Muscle layer of colon (tissue), 2 donors: ENCODE measurements at regions not wholly inside any gene's neighbourhood (a gene's known extent, or its start where the extent isn't known, plus 50 kb on each side); places are given as distances from the start of the nearest gene placed in this dataset.
"Not testable (repeated sequence)": the region's sequence is repeated elsewhere in the genome, so short reads cannot be mapped to it uniquely, and the experiment has no call there.

ENCODE experiments used
- H3K27ac ChIP-seq: one replicate; pipeline ENCODE4 v1.7.0; 2013; ENCODE audit warnings: low read depth, mild to moderate bottlenecking, low read length, moderate library complexity
- H3K27me3 ChIP-seq, 2 donors: one replicate each; pipeline ENCODE4 v1.7.0; 2013; ENCODE audit warnings: low read length in 2 of 2, mild to moderate bottlenecking in 2 of 2; ENCODE audit not compliant: insufficient read depth in 2 of 2, control insufficient read depth in 1 of 2
- H3K36me3 ChIP-seq: one replicate; pipeline ENCODE4 v1.7.0; 2013; ENCODE audit warnings: mild to moderate bottlenecking, low read length; ENCODE audit not compliant: insufficient read depth
- H3K4me1 ChIP-seq: one replicate; pipeline ENCODE4 v1.7.0; 2013; ENCODE audit warnings: mild to moderate bottlenecking, low read length; ENCODE audit not compliant: insufficient read depth
- H3K4me3 ChIP-seq, 2 donors: one replicate each; pipeline ENCODE4 v1.7.0; 2013; ENCODE audit warnings: low read length in 2 of 2, low read depth in 1 of 2, mild to moderate bottlenecking in 1 of 2, moderate library complexity in 1 of 2
- H3K9ac ChIP-seq: one replicate; pipeline ENCODE4 v1.7.0; 2013; ENCODE audit warnings: low read length
- H3K9me3 ChIP-seq: one replicate; pipeline ENCODE4 v1.7.0; 2013; ENCODE audit warnings: mild to moderate bottlenecking, low read length
- donor health status: abdominal sarcoma.
- donor health status: Adenocarcinoma of cecum.

DNA sequence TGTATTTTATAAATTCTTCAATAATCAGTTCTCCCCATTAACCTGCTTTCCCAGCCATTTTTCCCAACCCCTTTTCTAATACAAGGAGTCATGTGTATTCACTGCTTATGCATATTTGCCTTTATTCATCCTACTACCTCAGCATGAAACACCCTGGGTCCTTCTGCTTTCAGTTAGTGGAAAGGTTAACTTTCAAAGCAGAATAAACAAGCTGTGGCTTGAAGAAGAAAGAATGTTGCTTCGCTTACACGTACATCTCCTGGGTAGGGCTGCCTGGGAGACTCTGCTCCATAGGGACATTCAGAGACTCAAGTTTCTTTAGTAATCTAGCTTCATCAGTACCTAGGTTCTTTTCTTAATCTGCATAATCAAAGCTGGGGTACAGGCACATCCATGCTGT is 567.8 kb upstream of the SLC10A2 start:
- no peaks in the 10 kb centered on the region for H3K36me3 ChIP-seq
- no peaks in the 10 kb centered on the region for H3K9me3 ChIP-seq
- no peak overlapping the region for H3K27ac ChIP-seq
- no peak overlapping the region for H3K9ac ChIP-seq
- H3K27me3 ChIP-seq = no peaks in the 10 kb centered on the region
- no peaks in the 10 kb centered on the region for H3K4me1 ChIP-seq
- no peak overlapping the region for H3K4me3 ChIP-seq

GRCh38 chr13:103625194-103625593 is 559.0 kb upstream of the SLC10A2 start:
- no peaks in the 10 kb centered on the region for H3K4me1 ChIP-seq
- no peaks in the 10 kb centered on the region for H3K27me3 ChIP-seq
- H3K4me3 ChIP-seq = no peak overlapping the region
- H3K27ac ChIP-seq = no peak overlapping the region
- H3K9ac ChIP-seq = no peak overlapping the region
- H3K9me3 ChIP-seq = no peaks in the 10 kb centered on the region
- H3K36me3 ChIP-seq = no peaks in the 10 kb centered on the region

GRCh38 chr13:103618151-103618550 is 551.9 kb upstream of the SLC10A2 start:
- Histone ChIP-seq H3K36me3 (no peaks in the 10 kb centered on the region), H3K9ac (no peak overlapping the region), H3K27ac (no peak overlapping the region), H3K27me3 (no peaks in the 10 kb centered on the region), H3K4me3 (no peak overlapping the region), H3K9me3 (no peaks in the 10 kb centered on the region), H3K4me1 (no peaks in the 10 kb centered on the region)

GRCh38 chr13:103615771-103616170 is 549.6 kb upstream of the SLC10A2 start:
- no peak overlapping the region for H3K9ac ChIP-seq
- H3K27me3 ChIP-seq = no peaks in the 10 kb centered on the region
- no peak overlapping the region for H3K4me3 ChIP-seq
- H3K27ac ChIP-seq = no peak overlapping the region
- H3K4me1 ChIP-seq = no peaks in the 10 kb centered on the region
- no peaks in the 10 kb centered on the region for H3K9me3 ChIP-seq
- H3K36me3 ChIP-seq = no peaks in the 10 kb centered on the region

- Histone ChIP-seq H3K36me3 (no peaks in the 10 kb centered on the region), H3K9me3 (no peaks in the 10 kb centered on the region), H3K27ac (no peak overlapping the region), H3K27me3 (no peaks in the 10 kb centered on the region), H3K9ac (no peak overlapping the region), H3K4me1 (no peaks in the 10 kb centered on the region), H3K4me3 (no peak overlapping the region)
Observed at GRCh38 chr13:103614761-103615160, 548.5 kb upstream of the SLC10A2 start.

- no peaks in the 10 kb centered on the region for H3K36me3 ChIP-seq
- no peak overlapping the region for H3K4me3 ChIP-seq
- H3K27me3 ChIP-seq = no peaks in the 10 kb centered on the region
- H3K4me1 ChIP-seq = no peaks in the 10 kb centered on the region
- no peak overlapping the region for H3K27ac ChIP-seq
- H3K9me3 ChIP-seq = no peaks in the 10 kb centered on the region
- H3K9ac ChIP-seq = no peak overlapping the region
Observed at GRCh38 chr13:103607995-103608394, 541.8 kb upstream of the SLC10A2 start.

- Histone ChIP-seq H3K27me3 (no peaks in the 10 kb centered on the region), H3K9me3 (no peaks in the 10 kb centered on the region), H3K9ac (no peak overlapping the region), H3K27ac (no peak overlapping the region), H3K4me3 (no peak overlapping the region), H3K36me3 (no peaks in the 10 kb centered on the region), H3K4me1 (no peaks in the 10 kb centered on the region)
Observed at GRCh38 chr13:103605546-103606326, 539.5 kb upstream of the SLC10A2 start.

GRCh38 chr13:103599870-103600269 is 533.7 kb upstream of the SLC10A2 start:
- H3K4me3 ChIP-seq, H3K9ac ChIP-seq, H3K36me3 ChIP-seq, H3K4me1 ChIP-seq, H3K27ac ChIP-seq, H3K9me3 ChIP-seq, H3K27me3 ChIP-seq: not testable (repeated sequence)

GRCh38 chr13:103598671-103599070 is 532.5 kb upstream of the SLC10A2 start:
- Histone ChIP-seq H3K9me3 (no peaks in the 10 kb centered on the region), H3K9ac (no peak overlapping the region), H3K4me3 (no peak overlapping the region), H3K36me3 (no peaks in the 10 kb centered on the region), H3K4me1 (no peaks in the 10 kb centered on the region), H3K27me3 (no peaks in the 10 kb centered on the region), H3K27ac (no peak overlapping the region)

GRCh38 chr13:103573446-103573845 is 507.2 kb upstream of the SLC10A2 start:
- H3K4me3 ChIP-seq = no peak overlapping the region

GRCh38 chr13:103568314-103568713 is 502.1 kb upstream of the SLC10A2 start:
- H3K27ac ChIP-seq = no peak overlapping the region
- no peaks in the 10 kb centered on the region for H3K27me3 ChIP-seq
- no peaks in the 10 kb centered on the region for H3K9me3 ChIP-seq
- no peaks in the 10 kb centered on the region for H3K4me1 ChIP-seq
- no peak overlapping the region for H3K9ac ChIP-seq
- no peaks in the 10 kb centered on the region for H3K36me3 ChIP-seq
- H3K4me3 ChIP-seq = no peak overlapping the region

More at GRCh38 chr13:103573446-103573845, 507.2 kb upstream of the SLC10A2 start:
- Histone ChIP-seq H3K27ac (no peak overlapping the region), H3K9ac (no peak overlapping the region), H3K9me3 (no peaks in the 10 kb centered on the region), H3K36me3 (no peaks in the 10 kb centered on the region), H3K27me3 (no peaks in the 10 kb centered on the region), H3K4me1 (no peaks in the 10 kb centered on the region)

- Histone ChIP-seq H3K4me3 (no peak overlapping the region), H3K9ac (no peak overlapping the region), H3K4me1 (no peaks in the 10 kb centered on the region), H3K9me3 (no peaks in the 10 kb centered on the region), H3K27me3 (no peaks in the 10 kb centered on the region), H3K27ac (no peak overlapping the region), H3K36me3 (no peaks in the 10 kb centered on the region)
Observed at GRCh38 chr13:103557878-103558277, 491.7 kb upstream of the SLC10A2 start.
